Smooth muscle cell (in vitro differentiated cells): ENCODE measurements at regions not wholly inside any gene's neighbourhood (a gene's known extent, or its start where the extent isn't known, plus 50 kb on each side); places are given as distances from the start of the nearest gene placed in this dataset.

ENCODE experiments used
- DNase-seq: peaks from one replicate; lab custom pipeline; 2025; ENCODE audit not compliant: unreplicated experiment; lab: John Stamatoyannopoulos, UW
- H2AFZ ChIP-seq: fragments of 200-600 bp; sonication (generic); 2 replicates; pipeline ENCODE4 v1.6.0; 2016; ENCODE audit warnings: antibody characterized with exemption, low read depth, mild to moderate bottlenecking
- H3F3A ChIP-seq: fragments of 200-600 bp; sonication (generic); 2 replicates; pipeline ENCODE4 v1.6.0; 2017; ENCODE audit warnings: antibody characterized with exemption, low read depth
- H3K27ac ChIP-seq: fragments of 200-600 bp; sonication (generic); 2 replicates; pipeline ENCODE4 v1.5.1; 2016; ENCODE audit warnings: low read depth, mild to moderate bottlenecking
- H3K27me3 ChIP-seq: fragments of 200-600 bp; sonication (generic); 2 replicates; pipeline ENCODE4 v1.6.1; 2016; ENCODE audit warnings: low read depth, mild to moderate bottlenecking
- H3K36me3 ChIP-seq: fragments of 200-600 bp; sonication (generic); 2 replicates; pipeline ENCODE4 v1.5.1; 2016; ENCODE audit warnings: low read depth
- H3K4me1 ChIP-seq: fragments of 200-600 bp; sonication (generic); 2 replicates; pipeline ENCODE4 v1.5.1; 2016; ENCODE audit warnings: low read depth
- H3K4me2 ChIP-seq: fragments of 200-600 bp; sonication (generic); 2 replicates; pipeline ENCODE4 v1.6.0; 2016; ENCODE audit warnings: mild to moderate bottlenecking
- H3K4me3 ChIP-seq: fragments of 200-600 bp; sonication (generic); 2 replicates; pipeline ENCODE4 v1.5.1; 2016; ENCODE audit warnings: mild to moderate bottlenecking
- H3K79me2 ChIP-seq: fragments of 200-600 bp; sonication (generic); 2 replicates; pipeline ENCODE4 v1.6.0; 2016; ENCODE audit warnings: low read depth, mild to moderate bottlenecking
- H3K9ac ChIP-seq: fragments of 200-600 bp; sonication (generic); 2 replicates; pipeline ENCODE4 v1.6.0; 2016; ENCODE audit warnings: low read depth
- H3K9me3 ChIP-seq: fragments of 200-600 bp; sonication (generic); replicated peaks from 2 replicates; pipeline ENCODE4 v1.5.1; 2016; ENCODE audit warnings: low read depth
- H4K20me1 ChIP-seq: fragments of 200-600 bp; sonication (generic); 2 replicates; pipeline ENCODE4 v1.6.0; 2016; ENCODE audit warnings: low read depth
- CTCF ChIP-seq: fragments of 200-600 bp; sonication (generic); IDR thresholded peaks from 2 replicates; pipeline ENCODE4 v1.5.1; 2017; ENCODE audit warnings: borderline replicate concordance, mild to moderate bottlenecking, antibody characterized with exemption; ENCODE audit not compliant: insufficient read depth, poor library complexity, severe bottlenecking
- WGBS: methylation state at CpG from one replicate; pipeline ENCODE4 v1.1.7; 2016; ENCODE audit warnings: low lambda C conversion rate; 5-methylcytosine and 5-hydroxymethylcytosine counted together

- no peak overlapping the region for H3K4me2 ChIP-seq
- no peaks in the 10 kb centered on the region for H3F3A ChIP-seq
- no peak overlapping the region for H3K4me3 ChIP-seq
- peaks cover 4% of the 10 kb centered on the region for H3K4me1 ChIP-seq
- no peak for TF ChIP-seq CTCF
- H4K20me1 ChIP-seq = no peaks in the 10 kb centered on the region
- H3K27ac ChIP-seq = no peak overlapping the region
- no peaks in the 10 kb centered on the region for H3K36me3 ChIP-seq
- H3K27me3 ChIP-seq = no peaks in the 10 kb centered on the region
- no peaks in the 10 kb centered on the region for H3K79me2 ChIP-seq
- no peak for DNase-seq
- H3K9ac ChIP-seq = no peak overlapping the region
- no peak overlapping the region for H2AFZ ChIP-seq
- 52% methylated on average over 6 of the region's 6 CpGs for WGBS
- no peaks in the 10 kb centered on the region for H3K9me3 ChIP-seq
These were observed 173.7 kb upstream of the ID4 start for GRCh38 chr6:19663479-19663878.

GRCh38 chr6:19664050-19664449, 173.1 kb upstream of the ID4 start:
- no peak for DNase-seq
- Histone ChIP-seq H2AFZ (no peak overlapping the region), H4K20me1 (no peaks in the 10 kb centered on the region), H3K79me2 (no peaks in the 10 kb centered on the region), H3F3A (no peaks in the 10 kb centered on the region), H3K36me3 (no peaks in the 10 kb centered on the region), H3K27ac (no peak overlapping the region), H3K4me1 (peaks cover 4% of the 10 kb centered on the region), H3K4me2 (no peak overlapping the region), H3K9ac (no peak overlapping the region), H3K27me3 (no peaks in the 10 kb centered on the region), H3K9me3 (no peaks in the 10 kb centered on the region), H3K4me3 (no peak overlapping the region)
- 86% methylated on average over 7 of the region's 7 CpGs for WGBS
- no peak for TF ChIP-seq CTCF

- no peak for TF ChIP-seq CTCF
- Histone ChIP-seq H4K20me1 (no peaks in the 10 kb centered on the region), H3K9me3 (no peaks in the 10 kb centered on the region), H3K27ac (no peak overlapping the region), H3K27me3 (no peaks in the 10 kb centered on the region), H3F3A (no peaks in the 10 kb centered on the region), H3K79me2 (no peaks in the 10 kb centered on the region), H3K36me3 (no peaks in the 10 kb centered on the region), H3K4me3 (no peak overlapping the region), H3K4me2 (no peak overlapping the region), H2AFZ (no peak overlapping the region), H3K9ac (no peak overlapping the region), H3K4me1 (peaks cover 4% of the 10 kb centered on the region)
- no peak for DNase-seq
- WGBS = 96% methylated on average over 2 of the region's 2 CpGs
These were observed 172.1 kb upstream of the ID4 start for GRCh38 chr6:19664878-19665612.

GRCh38 chr6:19665613-19665909, 171.6 kb upstream of the ID4 start:
- Histone ChIP-seq H3K27ac (no peak overlapping the region), H3K36me3 (no peaks in the 10 kb centered on the region), H3K79me2 (no peaks in the 10 kb centered on the region), H3K9me3 (no peaks in the 10 kb centered on the region), H3K4me3 (no peak overlapping the region), H3K4me1 (peaks cover 4% of the 10 kb centered on the region), H3F3A (no peaks in the 10 kb centered on the region), H3K4me2 (no peak overlapping the region), H2AFZ (no peak overlapping the region), H3K9ac (no peak overlapping the region), H4K20me1 (no peaks in the 10 kb centered on the region), H3K27me3 (no peaks in the 10 kb centered on the region)
- WGBS = 44% methylated on average over 1 of the region's 1 CpG
- DNase-seq = no peak
- no peak for TF ChIP-seq CTCF
